Right forelimb (tissue), 1 donor: ENCODE measurements at regions not wholly inside any gene's neighbourhood (a gene's known extent, or its start where the extent isn't known, plus 50 kb on each side); places are given as distances from the start of the nearest gene placed in this dataset.
"Not testable (repeated sequence)": the region's sequence is repeated elsewhere in the genome, so short reads cannot be mapped to it uniquely, and the experiment has no call there.

ENCODE experiments used
- DNase-seq: peaks from one replicate; pipeline ENCODE4 v3.0.0-alpha.2; 2018

- DNase-seq = not testable (repeated sequence)
Observed at GRCh38 chr4:183044924-183045640, 54.0 kb upstream of the WWC2 start.

GRCh38 chr4:183038436-183038835, 60.6 kb upstream of the WWC2 start:
- no peak for DNase-seq

- DNase-seq = no peak
Observed at GRCh38 chr4:183035726-183036415, 63.2 kb upstream of the WWC2 start.

GRCh38 chr4:183035256-183035655, 63.8 kb upstream of the WWC2 start:
- DNase-seq = no peak

- no peak for DNase-seq
Observed at GRCh38 chr4:183030823-183031222, 68.2 kb upstream of the WWC2 start.

GRCh38 chr4:183030309-183030708, 68.7 kb upstream of the WWC2 start:
- DNase-seq = no peak

- no peak for DNase-seq
Observed at GRCh38 chr4:183029365-183029764, 69.7 kb upstream of the WWC2 start.

- DNase-seq = no peak
Observed at GRCh38 chr4:183026701-183027100, 72.4 kb upstream of the WWC2 start.

GRCh38 chr4:183022617-183023016, 76.4 kb upstream of the WWC2 start:
- DNase-seq = no peak

- no peak for DNase-seq
Observed at GRCh38 chr4:183017962-183018361, 81.1 kb upstream of the WWC2 start.

- DNase-seq = peak; percentile 49
Observed at GRCh38 chr4:183014361-183015084, 84.5 kb upstream of the WWC2 start.

GRCh38 chr4:183013730-183014002, 85.4 kb upstream of the WWC2 start:
- DNase-seq = no peak

- DNase-seq = no peak
Observed at GRCh38 chr4:183012879-183013729, 86.0 kb upstream of the WWC2 start.

- DNase-seq = no peak
Observed at GRCh38 chr4:183011213-183011907, 87.7 kb upstream of the WWC2 start.

- DNase-seq = no peak
Observed at GRCh38 chr4:183008492-183008891, 90.6 kb upstream of the WWC2 start.

GRCh38 chr4:183004370-183004769, 87.2 kb upstream of the DCTD start:
- not testable (repeated sequence) for DNase-seq

- no peak for DNase-seq
Observed at GRCh38 chr4:182994171-182994570, 77.0 kb upstream of the DCTD start.

GRCh38 chr4:182978152-182978827, 61.1 kb upstream of the DCTD start:
- DNase-seq = no peak

- DNase-seq = no peak
Observed at GRCh38 chr4:182975806-182976205, 58.6 kb upstream of the DCTD start.

GRCh38 chr4:182973941-182974340, 56.8 kb upstream of the DCTD start:
- DNase-seq = no peak

GRCh38 chr4:182973511-182973911, 56.3 kb upstream of the DCTD start:
- DNase-seq = no peak

- DNase-seq = no peak
Observed at GRCh38 chr4:182971702-182972101, 54.5 kb upstream of the DCTD start.
